PC-9 (cell line): ENCODE measurements at regions not wholly inside any gene's neighbourhood (a gene's known extent, or its start where the extent isn't known, plus 50 kb on each side); places are given as distances from the start of the nearest gene placed in this dataset.

Experiments
- BruUV-seq: library from RNA; stranded (reverse); fragments of 400-500 nt; replicated peaks from 2 replicates; lab custom pipeline; 2021; lab: Mats Ljungman, UMichigan
- CTCF ChIA-PET: fragments of 300-600 bp; sonication (Branson Sonifier 250); formaldehyde crosslinking; loops from one replicate; lab custom pipeline; 2022; ENCODE audit warnings: antibody characterized with exemption; lab: Charles Lee
- POLR2A ChIA-PET: fragments of 300-600 bp; sonication (Branson Sonifier 250); formaldehyde crosslinking; loops from one replicate; lab custom pipeline; 2022; ENCODE audit warnings: antibody characterized with exemption; ENCODE audit not compliant: unreplicated experiment; lab: Charles Lee
- DNase-seq, 2 experiments: peaks; one replicate each; pipeline versions ENCODE4 v3.0.0 to v3.0.0-alpha.2; 2015 to 2022; ENCODE audit warnings: mixed read lengths in 1 of 2
- H2AFZ ChIP-seq: fragments of 200-600 bp; sonication (generic); 2 replicates; pipeline ENCODE4 v1.8.1; 2017; ENCODE audit warnings: antibody characterized with exemption
- H3F3A ChIP-seq: fragments of 200-600 bp; sonication (generic); 2 replicates; pipeline ENCODE4 v1.8.1; 2017; ENCODE audit warnings: antibody characterized with exemption, mild to moderate bottlenecking, low read depth; ENCODE audit not compliant: insufficient read depth
- H3K27ac ChIP-seq: fragments of 200-600 bp; sonication (generic); 2 replicates; pipeline ENCODE4 v1.6.1; 2016; ENCODE audit warnings: mixed run types
- H3K27me3 ChIP-seq: fragments of 200-600 bp; sonication (generic); 2 replicates; pipeline ENCODE4 v1.6.1; 2016; ENCODE audit warnings: low read depth, mixed run types; ENCODE audit not compliant: insufficient read depth
- H3K36me3 ChIP-seq: fragments of 200-600 bp; sonication (generic); 2 replicates; pipeline ENCODE4 v1.6.1; 2016; ENCODE audit warnings: low read depth, mixed run types
- H3K4me1 ChIP-seq: fragments of 200-600 bp; sonication (generic); replicated peaks from 2 replicates; pipeline ENCODE4 v1.6.1; 2016; ENCODE audit warnings: mixed run types; ENCODE audit not compliant: insufficient read depth
- H3K4me2 ChIP-seq: fragments of 200-600 bp; sonication (generic); 2 replicates; pipeline ENCODE4 v1.6.1; 2017; ENCODE audit warnings: mixed run types
- H3K4me3 ChIP-seq: fragments of 200-600 bp; sonication (generic); 2 replicates; pipeline ENCODE4 v1.6.1; 2016; ENCODE audit warnings: mixed run types
- H3K79me2 ChIP-seq: fragments of 200-600 bp; sonication (generic); 2 replicates; pipeline ENCODE4 v1.6.1; 2017; ENCODE audit warnings: low read depth, mixed run types
- H3K9me2 ChIP-seq: fragments of 200-600 bp; sonication (generic); 2 replicates; pipeline ENCODE4 v1.8.1; 2017; ENCODE audit warnings: mild to moderate bottlenecking; ENCODE audit not compliant: insufficient read depth
- H3K9me3 ChIP-seq: fragments of 200-600 bp; sonication (generic); 2 replicates; pipeline ENCODE4 v1.8.1; 2016; ENCODE audit warnings: low read depth; ENCODE audit not compliant: insufficient read depth
- H4K20me1 ChIP-seq: fragments of 200-600 bp; sonication (generic); 2 replicates; pipeline ENCODE4 v1.8.1; 2017; ENCODE audit not compliant: insufficient read depth
- EZH2 ChIP-seq: fragments of 200-600 bp; sonication (generic); IDR thresholded peaks from 2 replicates; pipeline ENCODE4 v1.8.0; 2017; ENCODE audit warnings: antibody characterized with exemption, low read depth
- intact Hi-C: fragments of 100-400 bp; cut with micrococcal nuclease; formaldehyde crosslinking; loops from one replicate; pipeline ENCODE4 v1.10.0; 2022; ENCODE audit not compliant: unreplicated experiment
- TF ChIP-seq, protein P1 (sequence below): fragments of 200-600 bp; sonication (generic); conservative IDR thresholded peaks from 2 replicates; pipeline ENCODE4 v1.6.1; 2017; ENCODE audit warnings: mixed run types, antibody characterized with exemption, mild to moderate bottlenecking, moderate library complexity

DNA sequence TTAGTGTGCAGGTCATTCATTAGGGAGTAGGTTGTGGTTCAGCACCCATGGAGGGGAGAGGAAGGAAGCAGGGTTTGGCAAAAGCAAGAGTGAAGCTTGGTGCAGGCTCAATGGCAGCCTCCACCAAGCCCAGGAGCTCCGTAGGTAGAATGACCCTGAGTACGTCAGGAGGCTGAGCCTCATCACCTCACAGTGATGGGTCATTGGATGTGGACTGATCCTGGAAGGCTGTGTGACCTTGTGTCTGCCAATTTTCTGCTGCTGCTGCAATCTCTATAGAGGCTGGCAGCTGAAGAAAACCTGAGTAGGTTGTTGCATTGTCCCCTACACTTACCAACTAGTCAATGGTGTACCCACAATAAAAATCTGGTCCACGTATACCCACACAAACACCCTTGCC, 173.1 kb downstream of the ASCL1 start:
- no peaks in the 10 kb centered on the region for H3K79me2 ChIP-seq
- no peaks in the 10 kb centered on the region for H3K36me3 ChIP-seq
- CTCF ChIA-PET = no interaction called here
- H4K20me1 ChIP-seq = no peaks in the 10 kb centered on the region
- H3K9me2 ChIP-seq = no peaks in the 10 kb centered on the region; the same call in none of the 2 replicates
- H3K9me3 ChIP-seq = no peaks in the 10 kb centered on the region
- H3K27me3 ChIP-seq = no peaks in the 10 kb centered on the region
- no peak overlapping the region for H3K4me3 ChIP-seq
- no peaks in the 10 kb centered on the region for H3F3A ChIP-seq
- POLR2A ChIA-PET = no interaction called here
- no TSS peak for BruUV-seq
- no peak for DNase-seq
- H3K27ac ChIP-seq = no peak overlapping the region
- no peak overlapping the region for H2AFZ ChIP-seq
- H3K4me2 ChIP-seq = no peak overlapping the region
- intact Hi-C loops = no loop called here
- no peaks in the 10 kb centered on the region for H3K4me1 ChIP-seq
- no peak for TF ChIP-seq EZH2
- TF ChIP-seq, protein P1, sequence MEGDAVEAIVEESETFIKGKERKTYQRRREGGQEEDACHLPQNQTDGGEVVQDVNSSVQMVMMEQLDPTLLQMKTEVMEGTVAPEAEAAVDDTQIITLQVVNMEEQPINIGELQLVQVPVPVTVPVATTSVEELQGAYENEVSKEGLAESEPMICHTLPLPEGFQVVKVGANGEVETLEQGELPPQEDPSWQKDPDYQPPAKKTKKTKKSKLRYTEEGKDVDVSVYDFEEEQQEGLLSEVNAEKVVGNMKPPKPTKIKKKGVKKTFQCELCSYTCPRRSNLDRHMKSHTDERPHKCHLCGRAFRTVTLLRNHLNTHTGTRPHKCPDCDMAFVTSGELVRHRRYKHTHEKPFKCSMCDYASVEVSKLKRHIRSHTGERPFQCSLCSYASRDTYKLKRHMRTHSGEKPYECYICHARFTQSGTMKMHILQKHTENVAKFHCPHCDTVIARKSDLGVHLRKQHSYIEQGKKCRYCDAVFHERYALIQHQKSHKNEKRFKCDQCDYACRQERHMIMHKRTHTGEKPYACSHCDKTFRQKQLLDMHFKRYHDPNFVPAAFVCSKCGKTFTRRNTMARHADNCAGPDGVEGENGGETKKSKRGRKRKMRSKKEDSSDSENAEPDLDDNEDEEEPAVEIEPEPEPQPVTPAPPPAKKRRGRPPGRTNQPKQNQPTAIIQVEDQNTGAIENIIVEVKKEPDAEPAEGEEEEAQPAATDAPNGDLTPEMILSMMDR = no peak

GRCh38 chr12:103138538-103138937, 181.1 kb downstream of the ASCL1 start:
- no peaks in the 10 kb centered on the region; the same call in 1 of the 2 replicates for H3K9me2 ChIP-seq

GRCh38 chr12:103139876-103140275, 182.4 kb downstream of the ASCL1 start:
- H3K4me2 ChIP-seq = no peak overlapping the region
- TF ChIP-seq, protein P1 = no peak
- no peak for TF ChIP-seq EZH2
- H3K9me3 ChIP-seq = no peaks in the 10 kb centered on the region
- H2AFZ ChIP-seq = no peak overlapping the region
- H4K20me1 ChIP-seq = no peaks in the 10 kb centered on the region
- no peaks in the 10 kb centered on the region for H3K27me3 ChIP-seq
- no peaks in the 10 kb centered on the region for H3K79me2 ChIP-seq
- ChIA-PET POLR2A (no interaction called here), CTCF (no interaction called here)
- H3K4me1 ChIP-seq = no peaks in the 10 kb centered on the region
- no TSS peak for BruUV-seq
- no peaks in the 10 kb centered on the region for H3K36me3 ChIP-seq
- no peaks in the 10 kb centered on the region for H3K9me2 ChIP-seq
- intact Hi-C loops = no loop called here
- DNase-seq = no peak
- no peak overlapping the region for H3K27ac ChIP-seq
- H3F3A ChIP-seq = no peaks in the 10 kb centered on the region
- H3K4me3 ChIP-seq = no peak overlapping the region

More at GRCh38 chr12:103138538-103138937, 181.1 kb downstream of the ASCL1 start:
- Histone ChIP-seq H3K36me3 (no peaks in the 10 kb centered on the region), H2AFZ (no peak overlapping the region), H3K4me2 (no peak overlapping the region), H3K9me3 (no peaks in the 10 kb centered on the region), H3K27me3 (no peaks in the 10 kb centered on the region), H3K4me1 (no peaks in the 10 kb centered on the region), H3F3A (no peaks in the 10 kb centered on the region), H4K20me1 (no peaks in the 10 kb centered on the region), H3K4me3 (no peak overlapping the region), H3K27ac (no peak overlapping the region), H3K79me2 (no peaks in the 10 kb centered on the region)
- ChIA-PET POLR2A (no interaction called here), CTCF (no interaction called here)
- TF ChIP-seq, protein P1 = no peak
- TF ChIP-seq EZH2 = no peak
- no peak for DNase-seq
- BruUV-seq = no TSS peak
- intact Hi-C loops = no loop called here
